ENCODE measurements at regions not wholly inside any gene's neighbourhood (a gene's known extent, or its start where the extent isn't known, plus 50 kb on each side); places are given as distances from the start of the nearest gene placed in this dataset.

- WGBS, 2 donors: 50 to 80% methylated on average over 2 of the region's 2 CpGs
- DNase-seq (no peak), ATAC-seq (no peak)
- no peak overlapping the region for H3K27ac ChIP-seq
- H3K4me1 ChIP-seq: no peaks in the 10 kb centered on the region
- H3K27me3 ChIP-seq: no peaks in the 10 kb centered on the region
- intact Hi-C loops (cut with DNase I): no loop called here
- H3K36me3 ChIP-seq: no peaks in the 10 kb centered on the region
- no peak for TF ChIP-seq CTCF (IDR thresholded peaks at IDR 0.05)
- no peaks in the 10 kb centered on the region for H3K9me3 ChIP-seq
- no peak overlapping the region for H3K4me3 ChIP-seq
Observed at GRCh38 chr19:28815257-28815656, 397.7 kb downstream of the UQCRFS1 start.

DNA sequence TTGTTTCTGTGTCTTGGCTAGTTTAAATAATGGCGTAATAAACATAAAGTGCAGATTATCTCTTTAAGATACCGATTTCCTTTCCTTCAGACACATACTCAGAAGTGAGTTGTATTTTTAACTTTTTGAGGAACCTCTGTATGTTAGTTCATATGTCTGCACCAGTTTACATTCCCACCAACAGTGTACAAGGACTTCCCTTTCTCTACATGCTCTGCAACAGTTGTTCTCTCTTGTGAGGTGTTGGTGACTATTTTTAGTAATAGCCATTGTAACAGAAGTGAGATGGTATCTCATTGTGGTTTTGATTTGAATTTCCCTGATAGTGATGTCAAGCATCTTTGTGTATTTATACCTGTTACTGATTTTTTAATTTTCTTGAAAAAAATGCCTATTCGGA is 418.6 kb downstream of the UQCRFS1 start:
- Histone ChIP-seq H3K4me3 (peak overlapping the region in 8 of 10 donors; percentile 47 to 61 (median 51)), H3K27me3 (peaks cover 0 to 33% (median 13%) of the 10 kb centered on the region in 7 donors), H3K4me1 (peaks cover 0 to 4% (median 0%) of the 10 kb centered on the region in 9 donors), H3K36me3 (no peaks in the 10 kb centered on the region), H3K9me3 (peaks cover 0 to 7% (median 0%) of the 10 kb centered on the region in 11 donors), H3K27ac (peak overlapping the region in 3 of 10 donors; percentile 25 to 52 (median 30))
- intact Hi-C loops (cut with DNase I): loop anchor here in 1 of 10 donors (10.0 kb wide), 1 partner anchor 70 kb away; no protein-coding TSS in a partner anchor
- 58 to 60% methylated on average over 3 of the region's 3 CpGs for WGBS, 2 donors
- DNase-seq (no peak), ATAC-seq (no peak)
- no peak for TF ChIP-seq CTCF (IDR thresholded peaks at IDR 0.05)

GRCh38 chr19:28793391-28794168 is 419.4 kb downstream of the UQCRFS1 start:
- ATAC-seq: peak; percentile 24 to 97 (median 62)
- Histone ChIP-seq H3K4me1 (peaks cover 0 to 4% (median 0%) of the 10 kb centered on the region in 9 donors), H3K9me3 (peaks cover 0 to 6% (median 0%) of the 10 kb centered on the region in 11 donors), H3K27me3 (peaks cover 0 to 33% (median 13%) of the 10 kb centered on the region in 7 donors), H3K4me3 (peak overlapping the region; percentile 30 to 61 (median 51)), H3K27ac (peak overlapping the region in 5 of 10 donors; percentile 12 to 52 (median 25)), H3K36me3 (no peaks in the 10 kb centered on the region)
- no peak for TF ChIP-seq CTCF (IDR thresholded peaks at IDR 0.05)
- no peak for DNase-seq
- intact Hi-C loops (cut with DNase I): loop anchor here in 1 of 10 donors (10.0 kb wide), 1 partner anchor 71 kb away; no protein-coding TSS in a partner anchor
- WGBS, 2 donors: 2 to 4% methylated on average over 87 to 97 of the region's 97 CpGs

DNA sequence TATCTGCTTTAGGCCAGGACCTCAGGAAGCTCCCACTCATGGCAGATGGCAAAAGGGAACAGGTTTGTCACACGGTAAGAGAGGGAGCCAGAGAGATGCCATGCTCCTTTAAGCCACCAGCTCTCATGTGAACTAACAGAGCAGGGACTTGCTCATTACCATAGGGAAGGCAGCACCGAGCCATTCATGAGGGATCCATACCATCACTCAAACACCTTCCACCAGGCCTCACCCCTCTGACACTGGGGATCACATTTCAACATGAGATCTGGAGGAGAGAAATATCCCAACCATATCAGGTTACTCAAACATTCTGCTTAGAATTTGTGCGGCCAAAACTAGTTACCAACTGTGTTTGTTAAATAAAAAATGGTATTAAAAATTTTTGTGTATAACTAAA is 427.0 kb downstream of the UQCRFS1 start:
- H3K27me3 ChIP-seq: no peaks in the 10 kb centered on the region
- H3K9me3 ChIP-seq: peaks cover 0 to 36% (median 24%) of the 10 kb centered on the region in 11 donors
- no peak overlapping the region for H3K27ac ChIP-seq
- no peaks in the 10 kb centered on the region for H3K4me1 ChIP-seq
- no peak overlapping the region for H3K4me3 ChIP-seq
- no peak for DNase-seq
- intact Hi-C loops (cut with DNase I): no loop called here
- WGBS, 2 donors: 24 to 42% methylated on average over 3 of the region's 3 CpGs
- ATAC-seq: no peak
- no peaks in the 10 kb centered on the region for H3K36me3 ChIP-seq
- no peak for TF ChIP-seq CTCF (IDR thresholded peaks at IDR 0.05)

All from heart right ventricle (tissue), 16 donors.